ENCODE measurements at regions not wholly inside any gene's neighbourhood (a gene's known extent, or its start where the extent isn't known, plus 50 kb on each side); places are given as distances from the start of the nearest gene placed in this dataset.

GRCh38 chr2:15006667-15007066 lies 374.1 kb downstream of the LRATD1 start:
- H3K36me3 ChIP-seq (ENCODE audit: control insufficient read depth, insufficient read depth, low read length): no peaks in the 10 kb centered on the region
- H3K4me1 ChIP-seq (ENCODE audit: control insufficient read depth, insufficient read depth, low read length, poor library complexity, severe bottlenecking): no peaks in the 10 kb centered on the region
- no peak overlapping the region for H3K27ac ChIP-seq (ENCODE audit: low read depth, low read length, severe bottlenecking)
- no peaks in the 10 kb centered on the region for H3K9me3 ChIP-seq (ENCODE audit: control insufficient read depth, low read length)
- WGBS, 2 experiments (ENCODE audit: insufficient coverage in 2 of 2): 61% methylated on average over 2 of the region's 2 CpGs; no CpG with 5 or more reads in 1 of the 2 experiments
- no peak overlapping the region for H3K4me3 ChIP-seq (ENCODE audit: extremely low read depth, insufficient read depth, low read length, poor library complexity, severe bottlenecking)

GRCh38 chr2:15009681-15010080 lies 377.2 kb downstream of the LRATD1 start:
- no peak overlapping the region for H3K4me3 ChIP-seq (ENCODE audit: extremely low read depth, insufficient read depth, low read length, poor library complexity, severe bottlenecking)
- no peak overlapping the region for H3K27ac ChIP-seq (ENCODE audit: low read depth, low read length, severe bottlenecking)
- no peaks in the 10 kb centered on the region for H3K4me1 ChIP-seq (ENCODE audit: control insufficient read depth, insufficient read depth, low read length, poor library complexity, severe bottlenecking)
- 100% methylated on average over 2 of the region's 4 CpGs; no CpG with 5 or more reads in 1 of the 2 experiments for WGBS, 2 experiments (ENCODE audit: insufficient coverage in 2 of 2)
- no peaks in the 10 kb centered on the region for H3K9me3 ChIP-seq (ENCODE audit: control insufficient read depth, low read length)
- no peaks in the 10 kb centered on the region for H3K36me3 ChIP-seq (ENCODE audit: control insufficient read depth, insufficient read depth, low read length)

- no peak overlapping the region for H3K27ac ChIP-seq (ENCODE audit: low read depth, low read length, severe bottlenecking)
- WGBS, 2 experiments (ENCODE audit: insufficient coverage in 2 of 2): no CpG with 5 or more reads among the region's 1 CpG
- no peaks in the 10 kb centered on the region for H3K4me1 ChIP-seq (ENCODE audit: control insufficient read depth, insufficient read depth, low read length, poor library complexity, severe bottlenecking)
- H3K4me3 ChIP-seq (ENCODE audit: extremely low read depth, insufficient read depth, low read length, poor library complexity, severe bottlenecking): no peak overlapping the region
- no peaks in the 10 kb centered on the region for H3K36me3 ChIP-seq (ENCODE audit: control insufficient read depth, insufficient read depth, low read length)
- H3K9me3 ChIP-seq (ENCODE audit: control insufficient read depth, low read length): no peaks in the 10 kb centered on the region
Observed at GRCh38 chr2:15010346-15010745, 377.8 kb downstream of the LRATD1 start.

GRCh38 chr2:15018814-15019213 lies 386.3 kb downstream of the LRATD1 start:
- no peaks in the 10 kb centered on the region for H3K4me1 ChIP-seq (ENCODE audit: control insufficient read depth, insufficient read depth, low read length, poor library complexity, severe bottlenecking)

GRCh38 chr2:15023221-15023620 lies 390.7 kb downstream of the LRATD1 start:
- Histone ChIP-seq H3K36me3 (ENCODE audit: control insufficient read depth, insufficient read depth, low read length) (no peaks in the 10 kb centered on the region), H3K9me3 (ENCODE audit: control insufficient read depth, low read length) (no peaks in the 10 kb centered on the region), H3K4me3 (ENCODE audit: extremely low read depth, insufficient read depth, low read length, poor library complexity, severe bottlenecking) (no peak overlapping the region), H3K27ac (ENCODE audit: low read depth, low read length, severe bottlenecking) (no peak overlapping the region), H3K4me1 (ENCODE audit: control insufficient read depth, insufficient read depth, low read length, poor library complexity, severe bottlenecking) (no peaks in the 10 kb centered on the region)
- no CpG with 5 or more reads among the region's 1 CpG for WGBS, 2 experiments (ENCODE audit: insufficient coverage in 2 of 2)

More at GRCh38 chr2:15018814-15019213, 386.3 kb downstream of the LRATD1 start:
- Histone ChIP-seq H3K4me3 (ENCODE audit: extremely low read depth, insufficient read depth, low read length, poor library complexity, severe bottlenecking) (no peak overlapping the region), H3K36me3 (ENCODE audit: control insufficient read depth, insufficient read depth, low read length) (no peaks in the 10 kb centered on the region), H3K9me3 (ENCODE audit: control insufficient read depth, low read length) (no peaks in the 10 kb centered on the region), H3K27ac (ENCODE audit: low read depth, low read length, severe bottlenecking) (no peak overlapping the region)
- no CpG with 5 or more reads among the region's 1 CpG for WGBS, 2 experiments (ENCODE audit: insufficient coverage in 2 of 2)

- no peaks in the 10 kb centered on the region for H3K9me3 ChIP-seq (ENCODE audit: control insufficient read depth, low read length)
- WGBS, 2 experiments (ENCODE audit: insufficient coverage in 2 of 2): 81 to 89% methylated on average over 2 of the region's 2 CpGs
- H3K4me3 ChIP-seq (ENCODE audit: extremely low read depth, insufficient read depth, low read length, poor library complexity, severe bottlenecking): no peak overlapping the region
- H3K27ac ChIP-seq (ENCODE audit: low read depth, low read length, severe bottlenecking): no peak overlapping the region
- H3K4me1 ChIP-seq (ENCODE audit: control insufficient read depth, insufficient read depth, low read length, poor library complexity, severe bottlenecking): no peaks in the 10 kb centered on the region
- H3K36me3 ChIP-seq (ENCODE audit: control insufficient read depth, insufficient read depth, low read length): no peaks in the 10 kb centered on the region
Observed at GRCh38 chr2:15028406-15028805, 395.9 kb downstream of the LRATD1 start.

- 80 to 86% methylated on average over 3 to 4 of the region's 4 CpGs for WGBS, 2 experiments (ENCODE audit: insufficient coverage in 2 of 2)
- H3K4me3 ChIP-seq (ENCODE audit: extremely low read depth, insufficient read depth, low read length, poor library complexity, severe bottlenecking): no peak overlapping the region
- no peaks in the 10 kb centered on the region for H3K4me1 ChIP-seq (ENCODE audit: control insufficient read depth, insufficient read depth, low read length, poor library complexity, severe bottlenecking)
Observed at GRCh38 chr2:15031745-15032240, 399.3 kb downstream of the LRATD1 start.

GRCh38 chr2:15034246-15034645 lies 401.7 kb downstream of the LRATD1 start:
- no peaks in the 10 kb centered on the region for H3K9me3 ChIP-seq (ENCODE audit: control insufficient read depth, low read length)
- WGBS, 2 experiments (ENCODE audit: insufficient coverage in 2 of 2): 100% methylated on average over 1 of the region's 2 CpGs
- H3K36me3 ChIP-seq (ENCODE audit: control insufficient read depth, insufficient read depth, low read length): no peaks in the 10 kb centered on the region
- H3K27ac ChIP-seq (ENCODE audit: low read depth, low read length, severe bottlenecking): no peak overlapping the region
- no peaks in the 10 kb centered on the region for H3K4me1 ChIP-seq (ENCODE audit: control insufficient read depth, insufficient read depth, low read length, poor library complexity, severe bottlenecking)
- H3K4me3 ChIP-seq (ENCODE audit: extremely low read depth, insufficient read depth, low read length, poor library complexity, severe bottlenecking): no peak overlapping the region

More at GRCh38 chr2:15031745-15032240, 399.3 kb downstream of the LRATD1 start:
- H3K36me3 ChIP-seq (ENCODE audit: control insufficient read depth, insufficient read depth, low read length): no peaks in the 10 kb centered on the region
- no peak overlapping the region for H3K27ac ChIP-seq (ENCODE audit: low read depth, low read length, severe bottlenecking)
- no peaks in the 10 kb centered on the region for H3K9me3 ChIP-seq (ENCODE audit: control insufficient read depth, low read length)

GRCh38 chr2:15034860-15035259 lies 402.3 kb downstream of the LRATD1 start:
- H3K4me3 ChIP-seq (ENCODE audit: extremely low read depth, insufficient read depth, low read length, poor library complexity, severe bottlenecking): no peak overlapping the region
- no peaks in the 10 kb centered on the region for H3K4me1 ChIP-seq (ENCODE audit: control insufficient read depth, insufficient read depth, low read length, poor library complexity, severe bottlenecking)
- H3K36me3 ChIP-seq (ENCODE audit: control insufficient read depth, insufficient read depth, low read length): no peaks in the 10 kb centered on the region
- H3K9me3 ChIP-seq (ENCODE audit: control insufficient read depth, low read length): no peaks in the 10 kb centered on the region
- no peak overlapping the region for H3K27ac ChIP-seq (ENCODE audit: low read depth, low read length, severe bottlenecking)
- no CpG with 5 or more reads among the region's 2 CpGs for WGBS, 2 experiments (ENCODE audit: insufficient coverage in 2 of 2)

- no peaks in the 10 kb centered on the region for H3K9me3 ChIP-seq (ENCODE audit: control insufficient read depth, low read length)
- no peak overlapping the region for H3K27ac ChIP-seq (ENCODE audit: low read depth, low read length, severe bottlenecking)
- no peaks in the 10 kb centered on the region for H3K36me3 ChIP-seq (ENCODE audit: control insufficient read depth, insufficient read depth, low read length)
- H3K4me1 ChIP-seq (ENCODE audit: control insufficient read depth, insufficient read depth, low read length, poor library complexity, severe bottlenecking): peaks cover 8% of the 10 kb centered on the region
- H3K4me3 ChIP-seq (ENCODE audit: extremely low read depth, insufficient read depth, low read length, poor library complexity, severe bottlenecking): no peak overlapping the region
- 90 to 94% methylated on average over 4 to 5 of the region's 15 CpGs for WGBS, 2 experiments (ENCODE audit: insufficient coverage in 2 of 2)
Observed at GRCh38 chr2:15038366-15039364, 406.1 kb downstream of the LRATD1 start.

All from mesodermal cell (in vitro differentiated cells).